K562 (cell line): ENCODE measurements at regions not wholly inside any gene's neighbourhood (a gene's known extent, or its start where the extent isn't known, plus 50 kb on each side); places are given as distances from the start of the nearest gene placed in this dataset.

Experiments used
- ATAC-seq: fragments of 200-7000 bp; cut with Tn5 transposase; 3 replicates; pipeline ENCODE4 v1.9.1; 2020; ENCODE audit warnings: moderate library complexity
- BruUV-seq: library from RNA; stranded (reverse); fragments of 400-500 nt; replicated peaks from 2 replicates; lab custom pipeline; 2021; lab: Mats Ljungman, UMichigan
- CTCF ChIA-PET: fragments of 300-600 bp; formaldehyde crosslinking; extraction: SDS; loops from one replicate; lab custom pipeline; 2021; ENCODE audit warnings: low intra/inter-chr PET ratio; lab: Yijun Ruan, JAX
- POLR2A ChIA-PET: fragments of 300-600, 350-650 bp; sonication (Branson Sonifier 250); formaldehyde crosslinking; extraction: SDS; loops from one replicate; lab custom pipeline; 2021; ENCODE audit warnings: antibody characterized with exemption, inconsistent platforms; lab: Yijun Ruan, JAX
- DNase-seq, 4 experiments: peaks; one replicate each; pipeline versions ENCODE4 v3.0.0 to v3.0.0-alpha.2; 2011 to 2018; ENCODE audit warnings: low spot score in 3 of 4, mixed read lengths in 3 of 4; ENCODE audit errors: extremely low read depth in 1 of 4
- FAIRE-seq: peaks from 2 replicates; lab custom pipeline; 2011; peaks lifted over from hg19 to GRCh38; lab: Jason Lieb, UNC
- H2AFZ ChIP-seq: 2 replicates; pipeline ENCODE4 v1.6.0; 2011; ENCODE audit warnings: low read depth, low read length, control low read depth, inconsistent platforms
- H3K27ac ChIP-seq: fragments of 200-600 bp; 3 replicates; pipeline ENCODE4 v1.8.0; 2011; ENCODE audit warnings: low read depth, mild to moderate bottlenecking, control low read depth, inconsistent platforms, low read length, moderate library complexity, mixed read lengths; ENCODE audit errors: extremely low read depth
- H3K27me3 ChIP-seq, 2 experiments: fragments of 300-600 bp in 1 of 2; 2 replicates in 1 of 2; 3 replicates in 1 of 2; pipeline versions ENCODE4 v1.6.0 to v1.8.0; 2011; ENCODE audit warnings: inconsistent platforms in 2 of 2, low read length in 2 of 2, mild to moderate bottlenecking in 1 of 2, mixed read lengths in 1 of 2, moderate library complexity in 1 of 2; ENCODE audit not compliant: control insufficient read depth in 2 of 2, insufficient read depth in 2 of 2
- H3K36me3 ChIP-seq: fragments of 300-600 bp; 3 replicates; pipeline ENCODE4 v1.8.0; 2011; ENCODE audit warnings: mild to moderate bottlenecking, low read length, inconsistent platforms; ENCODE audit not compliant: control insufficient read depth, insufficient read depth
- H3K4me1 ChIP-seq, 2 experiments: fragments of 200-600 bp in 1 of 2; replicated peaks in 1 of 2; 2 replicates in 1 of 2; 3 replicates in 1 of 2; pipeline versions ENCODE4 v1.5.1 to v1.8.0; 2011; ENCODE audit warnings: inconsistent platforms in 2 of 2, low read length in 2 of 2, mild to moderate bottlenecking in 1 of 2, mixed read lengths in 1 of 2, moderate library complexity in 1 of 2; ENCODE audit not compliant: control insufficient read depth in 2 of 2, insufficient read depth in 2 of 2
- H3K4me2 ChIP-seq: 2 replicates; pipeline ENCODE4 v1.6.1; 2011; ENCODE audit warnings: low read length, control low read depth, inconsistent platforms, mixed read lengths; ENCODE audit not compliant: insufficient read depth
- H3K4me3 ChIP-seq: fragments of 200-600 bp; sonication (generic), shearing (Covaris generic); 2 replicates; pipeline ENCODE4 v1.5.1; 2016; ENCODE audit warnings: control low read depth, inconsistent platforms
- H3K79me2 ChIP-seq: fragments of 200-600 bp; 3 replicates; pipeline ENCODE4 v1.8.0; 2011; ENCODE audit warnings: low read length, inconsistent platforms; ENCODE audit not compliant: control insufficient read depth, insufficient read depth
- H3K9ac ChIP-seq, 2 experiments: 2 replicates each; pipeline versions ENCODE4 v1.6.0 to v1.6.1; 2011; ENCODE audit warnings: low read depth in 2 of 2, low read length in 2 of 2, control low read depth in 1 of 2, inconsistent platforms in 1 of 2, mild to moderate bottlenecking in 1 of 2, mixed read lengths in 1 of 2; ENCODE audit not compliant: insufficient read depth in 1 of 2
- H3K9me1 ChIP-seq: one replicate; pipeline ENCODE4 v1.6.0; 2011; ENCODE audit warnings: inconsistent platforms, mild to moderate bottlenecking, low read length, moderate library complexity; ENCODE audit not compliant: control insufficient read depth, insufficient read depth
- H3K9me3 ChIP-seq: replicated peaks from 2 replicates; pipeline ENCODE4 v1.5.1; 2011; ENCODE audit warnings: low read depth, low read length, inconsistent platforms; ENCODE audit not compliant: control insufficient read depth, insufficient read depth
- H4K20me1 ChIP-seq: replicated peaks from 2 replicates; pipeline ENCODE4 v1.6.1; 2011; ENCODE audit warnings: low read length, inconsistent platforms, mixed read lengths; ENCODE audit not compliant: control insufficient read depth, insufficient read depth
- CBX5 ChIP-seq: IDR thresholded peaks from 2 replicates; pipeline ENCODE4 v1.6.1; 2014; ENCODE audit warnings: low read depth, borderline replicate concordance
- ELF2 ChIP-seq: fragments of 250-450 bp; sonication (Bioruptor Pico); IDR thresholded peaks from 2 replicates; pipeline ENCODE4 v1.5.0; 2021; ENCODE audit warnings: mild to moderate bottlenecking
- GABPB1 ChIP-seq: sonication (generic); formaldehyde crosslinking; IDR thresholded peaks from 2 replicates; pipeline ENCODE4 v1.8.0; 2022; ENCODE audit warnings: mild to moderate bottlenecking, missing genetic modification reagents
- GATAD2B ChIP-seq: fragments of 450-650 bp; IDR thresholded peaks from 2 replicates; pipeline ENCODE4 v1.6.1; 2017; ENCODE audit warnings: mild to moderate bottlenecking, borderline replicate concordance
- NFRKB ChIP-seq: fragments of 450-650 bp; IDR thresholded peaks from 2 replicates; pipeline ENCODE4 v1.6.1; 2016; ENCODE audit warnings: low read depth
- NR2C1 ChIP-seq, 2 experiments: fragments of 450-650 bp; IDR thresholded peaks; 2 replicates each; pipeline ENCODE4 v1.6.1; 2017; ENCODE audit warnings: mild to moderate bottlenecking in 2 of 2, antibody characterized with exemption in 1 of 2, inconsistent platforms in 1 of 2, missing compliant biosample characterization in 1 of 2, missing genetic modification characterization in 1 of 2
- PHF21A ChIP-seq: fragments of 450-650 bp; IDR thresholded peaks from 2 replicates; pipeline ENCODE4 v1.6.1; 2017; ENCODE audit warnings: low read depth, borderline replicate concordance
- RBM25 ChIP-seq: fragments of 200-400 bp; formaldehyde crosslinking; IDR thresholded peaks from 2 replicates; pipeline ENCODE4 v1.6.1; 2018; ENCODE audit warnings: low read length, low read depth, moderate library complexity; ENCODE audit not compliant: severe bottlenecking
- SPI1 ChIP-seq: IDR thresholded peaks from 2 replicates; pipeline ENCODE4 v1.6.1; 2011; ENCODE audit warnings: low read depth, low read length, control low read depth, borderline replicate concordance
- WGBS: fragments of 100-300 bp; shearing (Covaris generic); methylation state at CpG from one replicate; pipeline ENCODE4 v1.1.6; 2016; ENCODE audit warnings: low coverage, mixed read lengths; ENCODE audit not compliant: insufficient coverage; ENCODE audit errors: missing lambda C conversion rate; 5-methylcytosine and 5-hydroxymethylcytosine counted together
- in situ Hi-C: fragments of 300-500 bp; cut with MboI; formaldehyde crosslinking; loops from 4 replicates; pipeline ENCODE4 v1.15.0; 2018; ENCODE audit warnings: inconsistent platforms, mixed read lengths
- intact Hi-C: fragments of 100-400 bp; cut with micrococcal nuclease; formaldehyde crosslinking; loops from 2 replicates; pipeline ENCODE4 v1.14.2; 2022
- TF ChIP-seq, protein P1 (sequence below), 2 experiments: fragments of 450-650 bp; IDR thresholded peaks; 2 replicates each; pipeline ENCODE4 v1.6.1; 2018; ENCODE audit warnings: mild to moderate bottlenecking in 2 of 2, low read depth in 1 of 2; ENCODE audit not compliant: partially characterized antibody in 2 of 2

DNA sequence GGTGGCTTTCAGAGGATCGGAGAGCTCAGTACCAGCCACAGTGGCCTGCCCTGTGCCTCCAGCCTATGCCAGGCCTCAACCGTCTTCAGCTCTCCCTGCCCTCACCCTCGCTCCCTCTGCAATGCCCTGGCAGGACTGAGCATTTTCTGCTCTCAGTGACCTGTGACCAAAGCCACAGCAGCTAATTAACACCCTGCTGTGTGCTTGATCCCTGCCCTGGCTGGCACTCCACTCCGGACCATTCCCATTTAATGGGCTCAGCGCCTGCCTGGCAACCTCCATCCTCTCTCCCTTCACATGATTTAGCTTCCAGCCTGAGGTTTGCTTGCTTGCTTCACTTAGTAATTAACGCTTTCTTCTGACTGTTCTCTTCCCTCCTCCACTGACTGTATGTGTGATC, 287.5 kb downstream of the LRFN2 start:
- intact Hi-C loops: no loop called here
- Histone ChIP-seq H3K27me3 (peaks cover 0 to 4% of the 10 kb centered on the region in 2 experiments; a peak in 2 of 5 replicates), H3K79me2 (no peaks in the 10 kb centered on the region), H3K4me1 (0 out of 5 replicates have a peak, but pooled peaks cover 0 to 3% of the 10 kb centered on the region in 2 experiments), H3K9ac (no peak overlapping the region), H2AFZ (no peak overlapping the region), H3K4me3 (no peak overlapping the region), H3K27ac (no peak overlapping the region), H3K4me2 (no peak overlapping the region), H3K36me3 (no peaks in the 10 kb centered on the region), H3K9me3 (no peaks in the 10 kb centered on the region)
- DNase-seq: no peak
- CTCF ChIA-PET: no interaction called here
- no peak for FAIRE-seq
- in situ Hi-C loops: loop anchor here (25.0 kb wide), 1 partner anchor 937 kb away; no protein-coding TSS in a partner anchor
- POLR2A ChIA-PET: interaction anchor here (0.6 to 1.1 kb wide), 3 partner anchors 10 to 75 kb away, joined by 3 read pairs; no protein-coding TSS in a partner anchor
- WGBS: 0% methylated on average over 6 of the region's 6 CpGs
- ATAC-seq: no peak
- TF ChIP-seq SPI1: no peak
- no peak for TF ChIP-seq PHF21A
- TF ChIP-seq CBX5: no peak
- TF ChIP-seq GATAD2B: no peak
- TF ChIP-seq NFRKB: no peak
- no peak for TF ChIP-seq ELF2
- no peak for TF ChIP-seq NR2C1 (IDR thresholded peaks at IDR 0.05)
- no peak for TF ChIP-seq NR2C1 (tag; IDR thresholded peaks at IDR 0.05)
- TF ChIP-seq, all 486 proteins: peak for 0
- no TSS peak for BruUV-seq
- no peaks in the 10 kb centered on the region for H3K9me1 ChIP-seq
- H4K20me1 ChIP-seq: no peaks in the 10 kb centered on the region

DNA sequence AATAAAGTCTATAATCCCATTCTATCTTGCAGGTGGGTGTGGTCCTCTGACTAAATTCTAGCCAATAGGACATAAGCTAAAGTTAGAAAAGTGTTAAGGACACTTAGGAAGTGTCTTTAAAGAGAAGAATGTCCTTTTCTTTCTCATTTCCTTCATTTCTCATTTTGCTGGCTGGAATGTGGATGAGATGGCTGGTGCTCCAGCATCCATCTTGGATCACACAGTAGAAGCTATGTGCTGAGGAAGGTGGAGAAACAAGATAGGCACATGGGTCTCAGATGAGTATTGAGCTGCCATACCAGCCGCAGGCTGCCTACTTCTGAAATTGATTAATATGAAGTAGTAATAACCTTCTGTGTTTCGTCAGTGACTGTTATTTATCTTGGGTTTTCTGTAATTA, 289.0 kb downstream of the LRFN2 start:
- H3K79me2 ChIP-seq: no peaks in the 10 kb centered on the region
- POLR2A ChIA-PET: no interaction called here
- FAIRE-seq: no peak
- no peak for ATAC-seq
- H3K27me3 ChIP-seq: peaks cover 0 to 5% of the 10 kb centered on the region in 2 experiments; a peak in 2 of 5 replicates
- no peaks in the 10 kb centered on the region for H3K9me3 ChIP-seq
- no peaks in the 10 kb centered on the region for H3K9me1 ChIP-seq
- in situ Hi-C loops: no loop called here
- H3K4me1 ChIP-seq: 0 out of 5 replicates have a peak, but pooled peaks cover 0 to 3% of the 10 kb centered on the region in 2 experiments
- no TSS peak for BruUV-seq
- DNase-seq: no peak
- no peak overlapping the region for H2AFZ ChIP-seq
- WGBS: 0% methylated on average over 2 of the region's 2 CpGs
- H4K20me1 ChIP-seq: no peaks in the 10 kb centered on the region
- H3K9ac ChIP-seq: no peak overlapping the region
- H3K4me2 ChIP-seq: no peak overlapping the region
- intact Hi-C loops: no loop called here
- H3K36me3 ChIP-seq: no peaks in the 10 kb centered on the region
- no peak overlapping the region for H3K27ac ChIP-seq
- H3K4me3 ChIP-seq: no peak overlapping the region
- CTCF ChIA-PET: no interaction called here
- TF ChIP-seq, protein P1, sequence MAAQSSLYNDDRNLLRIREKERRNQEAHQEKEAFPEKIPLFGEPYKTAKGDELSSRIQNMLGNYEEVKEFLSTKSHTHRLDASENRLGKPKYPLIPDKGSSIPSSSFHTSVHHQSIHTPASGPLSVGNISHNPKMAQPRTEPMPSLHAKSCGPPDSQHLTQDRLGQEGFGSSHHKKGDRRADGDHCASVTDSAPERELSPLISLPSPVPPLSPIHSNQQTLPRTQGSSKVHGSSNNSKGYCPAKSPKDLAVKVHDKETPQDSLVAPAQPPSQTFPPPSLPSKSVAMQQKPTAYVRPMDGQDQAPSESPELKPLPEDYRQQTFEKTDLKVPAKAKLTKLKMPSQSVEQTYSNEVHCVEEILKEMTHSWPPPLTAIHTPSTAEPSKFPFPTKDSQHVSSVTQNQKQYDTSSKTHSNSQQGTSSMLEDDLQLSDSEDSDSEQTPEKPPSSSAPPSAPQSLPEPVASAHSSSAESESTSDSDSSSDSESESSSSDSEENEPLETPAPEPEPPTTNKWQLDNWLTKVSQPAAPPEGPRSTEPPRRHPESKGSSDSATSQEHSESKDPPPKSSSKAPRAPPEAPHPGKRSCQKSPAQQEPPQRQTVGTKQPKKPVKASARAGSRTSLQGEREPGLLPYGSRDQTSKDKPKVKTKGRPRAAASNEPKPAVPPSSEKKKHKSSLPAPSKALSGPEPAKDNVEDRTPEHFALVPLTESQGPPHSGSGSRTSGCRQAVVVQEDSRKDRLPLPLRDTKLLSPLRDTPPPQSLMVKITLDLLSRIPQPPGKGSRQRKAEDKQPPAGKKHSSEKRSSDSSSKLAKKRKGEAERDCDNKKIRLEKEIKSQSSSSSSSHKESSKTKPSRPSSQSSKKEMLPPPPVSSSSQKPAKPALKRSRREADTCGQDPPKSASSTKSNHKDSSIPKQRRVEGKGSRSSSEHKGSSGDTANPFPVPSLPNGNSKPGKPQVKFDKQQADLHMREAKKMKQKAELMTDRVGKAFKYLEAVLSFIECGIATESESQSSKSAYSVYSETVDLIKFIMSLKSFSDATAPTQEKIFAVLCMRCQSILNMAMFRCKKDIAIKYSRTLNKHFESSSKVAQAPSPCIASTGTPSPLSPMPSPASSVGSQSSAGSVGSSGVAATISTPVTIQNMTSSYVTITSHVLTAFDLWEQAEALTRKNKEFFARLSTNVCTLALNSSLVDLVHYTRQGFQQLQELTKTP (IDR thresholded peaks at IDR 0.05; ENCODE audit: low read depth in 1 of 2, partially characterized antibody in 2 of 2): no peak
- TF ChIP-seq GABPB1 (CRISPR knock-in tag): no peak
- TF ChIP-seq RBM25: peak; percentile 64
